ENCODE measurements at regions not wholly inside any gene's neighbourhood (a gene's known extent, or its start where the extent isn't known, plus 50 kb on each side); places are given as distances from the start of the nearest gene placed in this dataset.

- no peaks in the 10 kb centered on the region for H3K27me3 ChIP-seq (replicated peaks)
- DNase-seq (ENCODE audit: low read depth in 1 of 2, low spot score in 2 of 2) = no peak
- H3K9me3 ChIP-seq (replicated peaks) = no peaks in the 10 kb centered on the region
- no peak overlapping the region for H3K4me3 ChIP-seq
- H3K27ac ChIP-seq = no peak overlapping the region
- no peaks in the 10 kb centered on the region for H3K36me3 ChIP-seq
- no peaks in the 10 kb centered on the region for H3K4me1 ChIP-seq (replicated peaks)
Measured at GRCh38 chrX:21289232-21289631, 85.0 kb upstream of the CNKSR2 start.

GRCh38 chrX:21295246-21295820, 78.9 kb upstream of the CNKSR2 start:
- Histone ChIP-seq H3K4me1 (replicated peaks) (no peaks in the 10 kb centered on the region), H3K4me3 (no peak overlapping the region), H3K27me3 (replicated peaks) (no peaks in the 10 kb centered on the region), H3K27ac (no peak overlapping the region), H3K9me3 (replicated peaks) (no peaks in the 10 kb centered on the region), H3K36me3 (no peaks in the 10 kb centered on the region)
- no peak for DNase-seq (ENCODE audit: low read depth in 1 of 2, low spot score in 2 of 2)

GRCh38 chrX:21305799-21306336, 68.3 kb upstream of the CNKSR2 start:
- Histone ChIP-seq H3K9me3 (replicated peaks) (no peaks in the 10 kb centered on the region), H3K27ac (no peak overlapping the region), H3K36me3 (no peaks in the 10 kb centered on the region), H3K4me1 (replicated peaks) (no peaks in the 10 kb centered on the region), H3K27me3 (replicated peaks) (no peaks in the 10 kb centered on the region), H3K4me3 (no peak overlapping the region)
- DNase-seq (ENCODE audit: low read depth in 1 of 2, low spot score in 2 of 2) = no peak

- Histone ChIP-seq H3K36me3 (no peaks in the 10 kb centered on the region), H3K27me3 (replicated peaks) (no peaks in the 10 kb centered on the region), H3K4me3 (no peak overlapping the region), H3K4me1 (replicated peaks) (no peaks in the 10 kb centered on the region), H3K27ac (no peak overlapping the region), H3K9me3 (replicated peaks) (no peaks in the 10 kb centered on the region)
- DNase-seq (ENCODE audit: low read depth in 1 of 2, low spot score in 2 of 2) = no peak
Measured at GRCh38 chrX:21319323-21319722, 54.9 kb upstream of the CNKSR2 start.

Measured in SJSA1 (cell line).